ENCODE measurements at regions not wholly inside any gene's neighbourhood (a gene's known extent, or its start where the extent isn't known, plus 50 kb on each side); places are given as distances from the start of the nearest gene placed in this dataset.

- TF ChIP-seq CTCF (IDR thresholded peaks at IDR 0.05) (no peak), POLR2A (IDR thresholded peaks at IDR 0.05) (no peak)
Measured at GRCh38 chr1:172870901-172871606, 179.7 kb downstream of the TNFSF18 start.

Data from adrenal gland (tissue), 5 donors.